MM.1S (cell line): ENCODE measurements at regions not wholly inside any gene's neighbourhood (a gene's known extent, or its start where the extent isn't known, plus 50 kb on each side); places are given as distances from the start of the nearest gene placed in this dataset.

ENCODE experiments used
- DNase-seq: peaks from one replicate; pipeline ENCODE4 v3.0.0-alpha.2; 2015
- H2AFZ ChIP-seq: fragments of 300-600 bp; sonication (generic); 2 replicates; pipeline ENCODE4 v1.6.0; 2016; ENCODE audit warnings: antibody characterized with exemption, low read length
- H3F3A ChIP-seq: fragments of 300-600 bp; sonication (generic); 2 replicates; pipeline ENCODE4 v1.6.1; 2016; ENCODE audit warnings: mild to moderate bottlenecking, antibody characterized with exemption, low read length, moderate library complexity, mixed read lengths; ENCODE audit not compliant: insufficient read depth
- H3K27ac ChIP-seq: fragments of 300-600 bp; sonication (generic); 2 replicates; pipeline ENCODE4 v1.5.1; 2016; ENCODE audit warnings: mild to moderate bottlenecking, low read length
- H3K27me3 ChIP-seq: fragments of 300-600 bp; sonication (generic); replicated peaks from 2 replicates; pipeline ENCODE4 v1.6.0; 2016; ENCODE audit warnings: low read length; ENCODE audit not compliant: insufficient read depth
- H3K36me3 ChIP-seq: fragments of 300-600 bp; sonication (generic); replicated peaks from 2 replicates; pipeline ENCODE4 v1.6.1; 2016; ENCODE audit warnings: mild to moderate bottlenecking, low read length, mixed read lengths; ENCODE audit not compliant: insufficient read depth
- H3K4me1 ChIP-seq: fragments of 300-600 bp; sonication (generic); 2 replicates; pipeline ENCODE4 v1.6.1; 2016; ENCODE audit warnings: low read length, mixed read lengths
- H3K4me2 ChIP-seq: fragments of 300-600 bp; sonication (generic); 2 replicates; pipeline ENCODE4 v1.6.0; 2016; ENCODE audit warnings: low read depth, low read length
- H3K4me3 ChIP-seq: fragments of 300-600 bp; sonication (generic); 2 replicates; pipeline ENCODE4 v1.5.1; 2016; ENCODE audit warnings: low read length, mixed read lengths
- H3K79me2 ChIP-seq: fragments of 300-600 bp; sonication (generic); 2 replicates; pipeline ENCODE4 v1.6.1; 2016; ENCODE audit warnings: mixed run types, low read length, mixed read lengths
- H3K9ac ChIP-seq: fragments of 300-600 bp; sonication (generic); 2 replicates; pipeline ENCODE4 v1.6.1; 2016; ENCODE audit warnings: low read length, mixed read lengths
- H3K9me2 ChIP-seq: fragments of 300-600 bp; sonication (generic); replicated peaks from 2 replicates; pipeline ENCODE4 v1.6.1; 2016; ENCODE audit warnings: mild to moderate bottlenecking, low read length, mixed read lengths; ENCODE audit not compliant: insufficient read depth
- H3K9me3 ChIP-seq: fragments of 300-600 bp; sonication (generic); replicated peaks from 2 replicates; pipeline ENCODE4 v1.6.1; 2016; ENCODE audit warnings: mild to moderate bottlenecking, low read length, mixed read lengths; ENCODE audit not compliant: insufficient read depth
- H4K20me1 ChIP-seq: fragments of 300-600 bp; sonication (generic); 2 replicates; pipeline ENCODE4 v1.6.1; 2016; ENCODE audit warnings: mild to moderate bottlenecking, low read length, moderate library complexity, mixed read lengths; ENCODE audit not compliant: insufficient read depth
- CTCF ChIP-seq: fragments of 300-600 bp; sonication (generic); IDR thresholded peaks from 2 replicates; pipeline ENCODE4 v1.5.1; 2016; ENCODE audit warnings: antibody characterized with exemption, low read length, mixed read lengths
- EZH2 ChIP-seq: fragments of 300-600 bp; sonication (generic); optimal IDR thresholded peaks from 2 replicates; pipeline ENCODE3; 2017; ENCODE audit warnings: low read depth, mild to moderate bottlenecking, antibody characterized with exemption, low read length, mixed read lengths
- EZH2phosphoT487 ChIP-seq: fragments of 300-600 bp; sonication (generic); IDR thresholded peaks from 2 replicates; pipeline ENCODE4 v1.6.1; 2018; ENCODE audit warnings: antibody characterized with exemption, low read length

DNA sequence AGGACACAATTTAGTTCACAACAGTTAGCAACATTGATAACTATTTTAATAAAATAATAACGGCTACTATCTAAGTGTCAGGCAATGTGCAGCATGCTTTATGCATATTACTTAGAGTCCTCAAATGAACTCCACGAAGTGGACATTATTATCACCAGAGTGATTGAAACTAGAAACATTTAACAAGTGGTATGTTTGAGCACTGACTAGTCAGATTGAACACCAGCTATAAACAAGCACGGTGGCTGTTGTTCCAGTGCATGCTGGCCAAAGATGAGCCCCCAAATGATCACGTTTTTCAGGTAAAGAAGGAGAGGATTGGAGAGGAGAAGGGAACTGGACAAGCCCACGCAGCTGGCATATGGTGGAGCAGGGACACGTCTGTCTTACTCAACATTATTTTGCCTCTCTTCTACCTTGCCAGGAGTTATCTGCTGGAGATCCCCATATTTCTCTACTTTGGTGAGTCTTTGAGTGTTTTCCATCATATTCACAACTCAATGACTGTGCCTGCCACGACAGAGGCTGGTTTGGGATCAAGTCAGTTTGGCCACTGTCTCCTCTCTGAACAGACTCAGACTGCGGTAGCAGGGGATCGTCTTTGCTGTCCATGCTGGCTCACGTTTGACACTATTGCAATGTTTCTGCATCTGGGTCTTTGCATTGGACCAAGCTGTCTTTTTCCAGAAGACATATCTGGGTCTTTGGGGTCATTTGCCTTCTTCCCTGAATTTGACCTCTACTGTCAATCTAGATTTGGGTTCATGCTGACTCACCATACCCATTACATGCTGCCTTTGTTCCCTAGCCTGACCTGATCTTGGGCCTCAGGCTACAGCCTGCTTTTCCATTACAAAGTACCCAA, 66.0 kb upstream of the ACSL3 start:
- Histone ChIP-seq H3K27me3 (peaks cover 60% of the 10 kb centered on the region), H4K20me1 (no peaks in the 10 kb centered on the region), H3K9me2 (no peaks in the 10 kb centered on the region), H3K4me2 (no peak overlapping the region), H3K9ac (no peak overlapping the region), H3K9me3 (no peaks in the 10 kb centered on the region), H3K4me1 (peaks cover 2% of the 10 kb centered on the region), H3K4me3 (no peak overlapping the region), H3K27ac (no peak overlapping the region), H3F3A (no peaks in the 10 kb centered on the region), H2AFZ (no peak overlapping the region), H3K36me3 (no peaks in the 10 kb centered on the region), H3K79me2 (no peaks in the 10 kb centered on the region)
- DNase-seq: no peak
- no peak for TF ChIP-seq EZH2
- TF ChIP-seq CTCF: no peak
- TF ChIP-seq EZH2phosphoT487: no peak

GRCh38 chr2:222795450-222796357, 65.1 kb upstream of the ACSL3 start:
- Histone ChIP-seq H3K27me3 (peaks cover 52% of the 10 kb centered on the region), H3K9ac (no peak overlapping the region), H3K9me3 (no peaks in the 10 kb centered on the region), H3K9me2 (no peaks in the 10 kb centered on the region), H3F3A (no peaks in the 10 kb centered on the region), H3K79me2 (no peaks in the 10 kb centered on the region), H4K20me1 (no peaks in the 10 kb centered on the region), H3K36me3 (no peaks in the 10 kb centered on the region), H3K4me3 (no peak overlapping the region), H2AFZ (no peak overlapping the region), H3K4me1 (no peaks in the 10 kb centered on the region), H3K4me2 (no peak overlapping the region), H3K27ac (no peak overlapping the region)
- TF ChIP-seq EZH2: no peak
- no peak for TF ChIP-seq CTCF
- TF ChIP-seq EZH2phosphoT487: no peak
- DNase-seq: no peak

DNA sequence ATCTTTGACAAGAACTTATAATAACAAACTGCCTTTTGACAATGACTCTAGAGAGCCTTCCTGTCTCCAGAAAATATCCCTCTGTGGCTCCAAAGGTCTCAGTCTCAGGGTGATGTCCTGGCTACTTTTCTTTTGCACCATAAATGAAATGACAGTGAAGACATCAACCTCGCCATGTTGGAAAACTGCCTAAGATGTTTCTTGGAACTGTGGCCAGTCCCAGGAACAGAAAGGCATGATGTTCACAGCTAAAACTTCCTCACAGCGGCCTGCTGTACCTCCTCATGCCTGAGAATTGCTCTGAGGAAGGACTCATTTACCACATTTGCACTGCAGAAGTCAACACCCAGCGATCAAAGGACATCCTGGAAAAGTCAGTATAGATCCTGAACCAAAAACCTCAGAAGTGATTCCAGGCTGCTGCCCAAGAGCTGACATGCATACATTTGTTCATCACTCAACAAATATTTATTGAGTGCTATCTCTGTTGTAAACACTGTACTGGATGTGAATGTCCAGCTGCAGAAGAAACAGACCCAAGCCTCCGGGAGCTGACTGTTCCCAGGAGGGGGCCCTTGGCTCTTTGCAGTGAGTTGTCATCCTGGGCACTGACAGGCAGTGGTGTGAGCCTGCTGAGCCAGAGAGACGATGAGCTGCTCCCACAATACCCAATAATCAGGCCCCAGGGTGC, 64.3 kb upstream of the ACSL3 start:
- no peak for DNase-seq
- Histone ChIP-seq H3K4me3 (no peak overlapping the region), H3K27ac (no peak overlapping the region), H3K4me2 (no peak overlapping the region), H3K9me3 (no peaks in the 10 kb centered on the region), H4K20me1 (no peaks in the 10 kb centered on the region), H3K79me2 (no peaks in the 10 kb centered on the region), H3K9ac (no peak overlapping the region), H3K36me3 (no peaks in the 10 kb centered on the region), H3K27me3 (peaks cover 44% of the 10 kb centered on the region), H2AFZ (no peak overlapping the region), H3F3A (no peaks in the 10 kb centered on the region), H3K9me2 (no peaks in the 10 kb centered on the region), H3K4me1 (no peaks in the 10 kb centered on the region)
- TF ChIP-seq EZH2phosphoT487: no peak
- TF ChIP-seq EZH2: no peak
- no peak for TF ChIP-seq CTCF
